A549 (cell line): ENCODE measurements at regions not wholly inside any gene's neighbourhood (a gene's known extent, or its start where the extent isn't known, plus 50 kb on each side); places are given as distances from the start of the nearest gene placed in this dataset.

Source experiments
- ATAC-seq, 2 experiments: fragments of 200-7000 bp in 1 of 2; fragments of >200 bp in 1 of 2; cut with Nextera tagmentation in 1 of 2; cut with Tn5 transposase in 1 of 2; 3 replicates each; pipeline versions ENCODE4 v1.8.0 to v1.9.1; 2018 to 2020; ENCODE audit warnings: mild to moderate bottlenecking in 1 of 2, moderate library complexity in 1 of 2
- CTCF ChIA-PET: fragments of 300-600 bp; sonication (Branson Sonifier 250); formaldehyde crosslinking; extraction: SDS; loops from one replicate; lab custom pipeline; 2021; ENCODE audit warnings: antibody characterized with exemption, inconsistent platforms; lab: Yijun Ruan, JAX
- POLR2A ChIA-PET: fragments of 350-600 bp; formaldehyde crosslinking; extraction: SDS; loops from one replicate; lab custom pipeline; 2021; ENCODE audit warnings: antibody characterized with exemption, inconsistent platforms; lab: Yijun Ruan, JAX
- DNase-seq, 2 experiments: peaks; one replicate each; pipeline versions ENCODE4 v3.0.0 to v3.0.0-alpha.2; 2011 to 2016; ENCODE audit warnings: low read depth in 1 of 2, low spot score in 1 of 2
- FAIRE-seq: peaks from 2 replicates; lab custom pipeline; 2011; peaks lifted over from hg19 to GRCh38; lab: Jason Lieb, UNC
- H3K27ac ChIP-seq, 2 experiments: fragments of >200 bp; sonication (Bioruptor Twin); formaldehyde crosslinking; 3 replicates each; pipeline ENCODE4 v1.5.1; 2016 to 2017
- H3K4me1 ChIP-seq: fragments of >200 bp; sonication (Bioruptor Twin); formaldehyde crosslinking; 3 replicates; pipeline ENCODE4 v1.6.1; 2016
- H3K4me2 ChIP-seq: fragments of >200 bp; sonication (Bioruptor Twin); formaldehyde crosslinking; 3 replicates; pipeline ENCODE4 v1.6.1; 2016
- H3K4me3 ChIP-seq: fragments of >200 bp; sonication (Bioruptor Twin); formaldehyde crosslinking; 3 replicates; pipeline ENCODE4 v1.5.1; 2016
- H3K9me3 ChIP-seq: fragments of >200 bp; sonication (Bioruptor Twin); formaldehyde crosslinking; 3 replicates; pipeline ENCODE4 v1.6.1; 2016
- EHMT2 ChIP-seq: fragments of 200-600 bp; sonication (generic); IDR thresholded peaks from 2 replicates; pipeline ENCODE4 v1.6.1; 2016; ENCODE audit warnings: antibody characterized with exemption, low read depth, mild to moderate bottlenecking, moderate library complexity
- ESRRA ChIP-seq: fragments of 150-350 bp; IDR thresholded peaks from 2 replicates; pipeline ENCODE4 v1.6.1; 2014; ENCODE audit warnings: mild to moderate bottlenecking, low read length, borderline replicate concordance
- FOSB ChIP-seq: fragments of 250-450 bp; sonication (Bioruptor Pico); IDR thresholded peaks from 2 replicates; pipeline ENCODE4 v1.5.0; 2020; ENCODE audit warnings: mild to moderate bottlenecking, moderate library complexity
- FOSL2 ChIP-seq, 2 experiments: fragments of 450-650 bp in 1 of 2; fragments of >200 bp in 1 of 2; sonication (Bioruptor Twin) in 1 of 2; formaldehyde crosslinking; IDR thresholded peaks; 2 replicates each; pipeline versions ENCODE4 v1.5.0 to v1.6.1; 2016 to 2020; ENCODE audit warnings: mild to moderate bottlenecking in 1 of 2, moderate library complexity in 1 of 2
- FOXS1 ChIP-seq: fragments of 250-450 bp; sonication (Bioruptor Pico); IDR thresholded peaks from 2 replicates; pipeline ENCODE4 v1.5.0; 2020; ENCODE audit warnings: mild to moderate bottlenecking, moderate library complexity
- HES2 ChIP-seq: fragments of >200 bp; sonication (Bioruptor Twin); formaldehyde crosslinking; IDR thresholded peaks from 2 replicates; pipeline ENCODE4 v1.6.1; 2016
- HEYL ChIP-seq: fragments of 250-450 bp; sonication (Bioruptor Pico); IDR thresholded peaks from 2 replicates; pipeline ENCODE4 v1.8.0; 2021; ENCODE audit warnings: mild to moderate bottlenecking, moderate library complexity
- JUNB ChIP-seq: fragments of >200 bp; sonication (Bioruptor Twin); formaldehyde crosslinking; IDR thresholded peaks from 2 replicates; pipeline ENCODE4 v1.6.1; 2016
- MYC ChIP-seq: IDR thresholded peaks from 2 replicates; pipeline ENCODE4 v1.6.1; 2012; ENCODE audit warnings: mild to moderate bottlenecking, inconsistent platforms, low read length, improper control_type of control experiment, borderline replicate concordance
- NR3C1 ChIP-seq: fragments of >200 bp; sonication (Bioruptor Twin); formaldehyde crosslinking; IDR thresholded peaks from 3 replicates; pipeline ENCODE4 v1.6.1; 2017
- PHF8 ChIP-seq: fragments of 200-600 bp; sonication (generic); IDR thresholded peaks from 2 replicates; pipeline ENCODE4 v1.6.1; 2016; ENCODE audit warnings: low read depth, mild to moderate bottlenecking, antibody characterized with exemption, moderate library complexity, borderline replicate concordance
- SMC3 ChIP-seq: fragments of >200 bp; sonication (Bioruptor Twin); formaldehyde crosslinking; IDR thresholded peaks from 3 replicates; pipeline ENCODE4 v1.6.1; 2018; ENCODE audit warnings: inconsistent platforms
- ZC3H11A ChIP-seq: fragments of 450-650 bp; IDR thresholded peaks from 2 replicates; pipeline ENCODE4 v1.6.1; 2014; ENCODE audit warnings: antibody characterized with exemption, mild to moderate bottlenecking
- ZFP36 ChIP-seq: fragments of 450-650 bp; IDR thresholded peaks from 2 replicates; pipeline ENCODE4 v1.6.1; 2014; ENCODE audit warnings: borderline replicate concordance; ENCODE audit not compliant: partially characterized antibody
- ZNF302 ChIP-seq: fragments of 250-450 bp; sonication (Bioruptor Pico); IDR thresholded peaks from 2 replicates; pipeline ENCODE4 v1.9.0; 2021; ENCODE audit warnings: inconsistent platforms, mild to moderate bottlenecking, moderate library complexity
- WGBS: methylation state at CpG from one replicate; pipeline ENCODE4 v1.1.6; 2017; ENCODE audit errors: missing lambda C conversion rate; 5-methylcytosine and 5-hydroxymethylcytosine counted together
- TF ChIP-seq, protein P1 (sequence below): fragments of >200 bp; sonication (Bioruptor Twin); formaldehyde crosslinking; IDR thresholded peaks from 3 replicates; pipeline ENCODE4 v1.5.1; 2016
- TF ChIP-seq, protein P2 (sequence below): fragments of 450-650 bp; IDR thresholded peaks from 2 replicates; pipeline ENCODE4 v1.6.1; 2014; ENCODE audit warnings: antibody characterized with exemption
- TF ChIP-seq, protein P3 (sequence below): fragments of 250-450 bp; sonication (Bioruptor Pico); IDR thresholded peaks from 2 replicates; pipeline ENCODE4 v1.5.0; 2020; ENCODE audit warnings: low read depth, mild to moderate bottlenecking, moderate library complexity

GRCh38 chr9:86774116-86774515 is 173.2 kb downstream of the GAS1 start:
- no peak overlapping the region for H3K27ac ChIP-seq
- H3K9me3 ChIP-seq: no peaks in the 10 kb centered on the region
- H3K4me3 ChIP-seq: no peak overlapping the region
- ATAC-seq: no peak
- H3K4me1 ChIP-seq: no peaks in the 10 kb centered on the region
- ChIA-PET CTCF (interaction anchor here (0.6 kb wide), 1 partner anchor 345 kb away, joined by 3 read pairs; no protein-coding TSS in a partner anchor), POLR2A (no interaction called here)
- H3K4me2 ChIP-seq: no peak overlapping the region
- 0% methylated on average over 4 of the region's 4 CpGs for WGBS
- no peak for FAIRE-seq
- DNase-seq: no peak
- TF ChIP-seq NR3C1: no peak
- TF ChIP-seq, protein P1, sequence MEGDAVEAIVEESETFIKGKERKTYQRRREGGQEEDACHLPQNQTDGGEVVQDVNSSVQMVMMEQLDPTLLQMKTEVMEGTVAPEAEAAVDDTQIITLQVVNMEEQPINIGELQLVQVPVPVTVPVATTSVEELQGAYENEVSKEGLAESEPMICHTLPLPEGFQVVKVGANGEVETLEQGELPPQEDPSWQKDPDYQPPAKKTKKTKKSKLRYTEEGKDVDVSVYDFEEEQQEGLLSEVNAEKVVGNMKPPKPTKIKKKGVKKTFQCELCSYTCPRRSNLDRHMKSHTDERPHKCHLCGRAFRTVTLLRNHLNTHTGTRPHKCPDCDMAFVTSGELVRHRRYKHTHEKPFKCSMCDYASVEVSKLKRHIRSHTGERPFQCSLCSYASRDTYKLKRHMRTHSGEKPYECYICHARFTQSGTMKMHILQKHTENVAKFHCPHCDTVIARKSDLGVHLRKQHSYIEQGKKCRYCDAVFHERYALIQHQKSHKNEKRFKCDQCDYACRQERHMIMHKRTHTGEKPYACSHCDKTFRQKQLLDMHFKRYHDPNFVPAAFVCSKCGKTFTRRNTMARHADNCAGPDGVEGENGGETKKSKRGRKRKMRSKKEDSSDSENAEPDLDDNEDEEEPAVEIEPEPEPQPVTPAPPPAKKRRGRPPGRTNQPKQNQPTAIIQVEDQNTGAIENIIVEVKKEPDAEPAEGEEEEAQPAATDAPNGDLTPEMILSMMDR: no peak
- no peak for TF ChIP-seq SMC3
- TF ChIP-seq HEYL (CRISPR knock-in tag): no peak
- no peak for TF ChIP-seq FOXS1 (CRISPR knock-in tag)
- TF ChIP-seq EHMT2: no peak
- no peak for TF ChIP-seq ZFP36
- TF ChIP-seq, protein P2, sequence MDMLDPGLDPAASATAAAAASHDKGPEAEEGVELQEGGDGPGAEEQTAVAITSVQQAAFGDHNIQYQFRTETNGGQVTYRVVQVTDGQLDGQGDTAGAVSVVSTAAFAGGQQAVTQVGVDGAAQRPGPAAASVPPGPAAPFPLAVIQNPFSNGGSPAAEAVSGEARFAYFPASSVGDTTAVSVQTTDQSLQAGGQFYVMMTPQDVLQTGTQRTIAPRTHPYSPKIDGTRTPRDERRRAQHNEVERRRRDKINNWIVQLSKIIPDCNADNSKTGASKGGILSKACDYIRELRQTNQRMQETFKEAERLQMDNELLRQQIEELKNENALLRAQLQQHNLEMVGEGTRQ: no peak
- no peak for TF ChIP-seq ZC3H11A
- TF ChIP-seq, protein P3, sequence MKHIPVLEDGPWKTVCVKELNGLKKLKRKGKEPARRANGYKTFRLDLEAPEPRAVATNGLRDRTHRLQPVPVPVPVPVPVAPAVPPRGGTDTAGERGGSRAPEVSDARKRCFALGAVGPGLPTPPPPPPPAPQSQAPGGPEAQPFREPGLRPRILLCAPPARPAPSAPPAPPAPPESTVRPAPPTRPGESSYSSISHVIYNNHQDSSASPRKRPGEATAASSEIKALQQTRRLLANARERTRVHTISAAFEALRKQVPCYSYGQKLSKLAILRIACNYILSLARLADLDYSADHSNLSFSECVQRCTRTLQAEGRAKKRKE: no peak
- TF ChIP-seq JUNB: no peak
- no peak for TF ChIP-seq MYC
- no peak for TF ChIP-seq FOSL2 (IDR thresholded peaks at IDR 0.05)
- no peak for TF ChIP-seq FOSL2 (CRISPR knock-in tag; IDR thresholded peaks at IDR 0.05)
- no peak for TF ChIP-seq ESRRA

DNA sequence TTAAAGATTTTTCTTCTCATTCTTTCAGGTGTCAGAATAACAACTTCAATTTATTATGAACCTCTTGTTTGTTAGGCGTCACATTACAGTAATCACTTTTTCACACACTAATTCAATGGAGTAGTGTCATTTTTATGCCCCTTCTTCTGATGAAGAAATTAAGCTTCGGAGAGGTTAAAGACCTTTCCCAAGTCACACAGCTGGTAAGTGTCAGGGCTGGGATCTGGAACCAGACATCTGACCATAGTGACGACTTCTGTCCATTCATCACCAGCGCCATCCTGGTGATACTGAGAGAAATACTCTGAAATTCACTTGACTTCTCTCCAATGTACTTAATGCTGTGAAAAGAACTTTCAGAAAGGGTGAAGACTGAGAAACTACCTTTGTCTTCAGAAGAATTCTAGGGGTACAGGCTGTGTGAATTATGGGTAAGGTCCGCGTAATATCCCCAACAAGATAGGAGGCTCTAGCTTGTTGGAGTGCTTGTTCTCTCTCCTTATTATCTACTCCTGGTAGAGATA is 173.8 kb downstream of the GAS1 start:
- CTCF ChIA-PET: interaction anchor here (0.6 kb wide), 1 partner anchor 345 kb away, joined by 3 read pairs; no protein-coding TSS in a partner anchor
- POLR2A ChIA-PET: no interaction called here
- FAIRE-seq: no peak

More for the DNA sequence above, 173.8 kb downstream of the GAS1 start:
- WGBS: 63% methylated on average over 6 of the region's 6 CpGs
- H3K27ac ChIP-seq: no peak overlapping the region
- TF ChIP-seq JUNB: no peak
- TF ChIP-seq, protein P1: no peak
- no peak for TF ChIP-seq ZNF302 (CRISPR knock-in tag)
- TF ChIP-seq FOSB (CRISPR knock-in tag): no peak
- TF ChIP-seq PHF8: no peak
- TF ChIP-seq HES2: no peak
- TF ChIP-seq, all 56 proteins: peak for 0
- no peaks in the 10 kb centered on the region for H3K4me1 ChIP-seq
- no peak for DNase-seq
- H3K4me3 ChIP-seq: no peak overlapping the region
- no peak overlapping the region for H3K4me2 ChIP-seq
- no peak for ATAC-seq
- H3K9me3 ChIP-seq: no peaks in the 10 kb centered on the region
